ENCODE measurements at regions not wholly inside any gene's neighbourhood (a gene's known extent, or its start where the extent isn't known, plus 50 kb on each side); places are given as distances from the start of the nearest gene placed in this dataset.

- DNase-seq (ENCODE audit: low read depth in 4 of 4, low spot score in 3 of 4) = peak in 1 of 4 donors; percentile 1
Measured at GRCh38 chr4:45795135-45795534, 328.7 kb downstream of the GABRG1 start.

DNA sequence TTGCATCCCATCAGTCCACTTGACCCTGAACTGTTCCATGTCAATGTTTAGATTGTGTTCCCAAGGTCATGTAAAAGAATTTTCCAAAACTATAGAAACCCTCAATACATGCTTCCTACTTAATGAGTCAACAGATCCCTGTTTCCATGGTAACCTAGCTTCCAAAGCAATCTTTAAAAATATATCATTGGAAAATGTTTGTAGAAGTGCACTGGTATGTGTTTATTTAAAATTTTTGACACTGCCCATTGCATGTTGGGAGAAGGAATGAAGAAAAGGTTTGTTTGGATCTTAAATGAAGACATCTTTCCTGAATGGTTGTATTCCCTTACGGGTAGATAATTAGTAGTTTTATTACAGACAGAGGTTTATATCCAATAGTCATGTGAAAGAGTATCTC lies 345.3 kb downstream of the GABRG1 start:
- DNase-seq (ENCODE audit: low read depth in 4 of 4, low spot score in 3 of 4) = no peak

DNA sequence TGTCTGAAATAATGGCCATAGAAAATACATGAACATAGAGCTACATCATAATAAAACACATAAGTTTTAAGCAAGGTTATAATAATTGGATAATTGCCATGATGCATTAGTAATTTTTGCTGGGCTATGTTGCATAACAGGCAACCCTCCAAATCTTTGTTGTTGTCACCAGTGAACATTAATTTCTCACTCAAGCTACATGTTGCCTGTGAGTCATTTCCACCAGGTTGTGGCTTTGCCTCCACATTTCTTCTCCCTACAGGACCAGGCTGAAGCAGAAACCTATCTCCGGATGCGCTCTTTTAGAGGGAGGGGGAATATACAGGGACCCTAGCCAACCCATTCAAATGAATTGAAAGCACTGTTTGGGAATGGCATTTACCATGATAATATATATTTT lies 347.7 kb downstream of the GABRG1 start:
- DNase-seq (ENCODE audit: low read depth in 4 of 4, low spot score in 3 of 4) = no peak

GRCh38 chr4:45770958-45771357 lies 352.9 kb downstream of the GABRG1 start:
- no peak for DNase-seq (ENCODE audit: low read depth in 4 of 4, low spot score in 3 of 4)

DNA sequence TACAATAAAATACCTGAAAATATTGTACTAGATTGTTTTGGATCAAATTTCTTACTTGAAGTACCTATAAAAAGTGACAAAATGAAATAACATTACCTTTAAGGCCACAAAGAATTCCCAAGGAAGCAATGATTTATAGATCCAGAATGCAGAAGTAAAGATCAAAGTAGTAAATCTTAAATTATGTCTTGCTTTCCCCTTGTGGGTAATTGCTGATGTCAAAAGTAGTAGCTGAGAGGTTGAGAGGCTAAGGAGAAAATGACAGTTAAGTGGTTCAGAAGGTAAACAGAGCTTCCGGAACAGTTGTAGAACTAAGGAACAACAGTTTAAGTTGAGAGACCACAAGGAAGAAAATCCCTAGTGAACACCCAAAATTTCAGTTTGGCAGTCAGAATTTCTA lies 358.3 kb downstream of the GABRG1 start:
- no peak for DNase-seq (ENCODE audit: low read depth in 4 of 4, low spot score in 3 of 4)

DNA sequence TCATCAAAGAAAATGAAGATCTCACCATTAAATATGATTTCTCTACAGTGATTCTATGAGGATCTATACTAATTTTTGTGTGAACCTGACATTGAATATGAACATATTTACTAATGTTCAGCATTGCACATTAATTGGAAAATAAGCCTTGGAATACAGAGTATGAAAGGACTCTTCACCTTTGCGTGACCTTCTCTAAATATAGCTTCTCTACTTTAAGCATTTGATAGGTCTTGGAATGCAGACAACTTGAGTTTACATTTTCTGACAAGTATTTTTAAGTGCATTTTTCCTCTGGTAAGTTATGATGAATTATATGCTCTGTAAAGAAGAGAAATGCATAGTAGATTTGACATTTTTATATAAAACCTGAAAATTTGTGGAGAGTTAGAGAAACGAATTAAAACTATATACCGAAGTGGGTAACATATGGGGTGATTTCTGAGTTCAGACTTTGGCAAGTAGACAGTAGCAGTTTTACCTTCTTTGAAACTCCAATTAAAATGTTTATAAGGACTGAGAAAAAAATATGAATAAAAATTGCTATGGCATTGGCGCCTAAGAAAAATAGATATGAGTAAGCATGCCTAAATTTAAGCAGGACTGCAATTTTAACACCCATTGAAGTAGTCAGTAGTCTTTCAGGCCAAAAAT lies 371.9 kb downstream of the GABRG1 start:
- no peak for DNase-seq (ENCODE audit: low read depth in 4 of 4, low spot score in 3 of 4)

DNA sequence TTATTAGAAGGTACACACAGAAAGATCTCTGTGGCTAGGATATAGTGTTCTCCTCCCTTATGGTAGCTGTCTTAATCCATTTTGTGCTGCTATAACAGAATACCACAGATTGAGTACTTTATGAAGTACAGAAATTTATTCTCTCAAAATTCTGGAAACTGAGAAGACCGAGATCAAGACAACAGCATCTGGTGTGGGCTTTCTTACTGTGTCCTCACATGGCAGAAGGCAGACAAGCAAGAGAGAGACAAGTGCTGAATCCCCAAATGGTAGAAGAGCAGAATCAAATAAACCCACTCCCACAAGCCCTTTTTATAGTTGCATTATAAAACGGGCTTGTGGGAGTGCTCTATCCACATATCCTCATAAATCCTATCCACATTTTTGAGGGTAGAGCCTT lies 373.1 kb downstream of the GABRG1 start:
- no peak for DNase-seq (ENCODE audit: low read depth in 4 of 4, low spot score in 3 of 4)

- no peak for DNase-seq (ENCODE audit: low read depth in 4 of 4, low spot score in 3 of 4)
Measured at GRCh38 chr4:45745741-45746140, 378.1 kb downstream of the GABRG1 start.

DNA sequence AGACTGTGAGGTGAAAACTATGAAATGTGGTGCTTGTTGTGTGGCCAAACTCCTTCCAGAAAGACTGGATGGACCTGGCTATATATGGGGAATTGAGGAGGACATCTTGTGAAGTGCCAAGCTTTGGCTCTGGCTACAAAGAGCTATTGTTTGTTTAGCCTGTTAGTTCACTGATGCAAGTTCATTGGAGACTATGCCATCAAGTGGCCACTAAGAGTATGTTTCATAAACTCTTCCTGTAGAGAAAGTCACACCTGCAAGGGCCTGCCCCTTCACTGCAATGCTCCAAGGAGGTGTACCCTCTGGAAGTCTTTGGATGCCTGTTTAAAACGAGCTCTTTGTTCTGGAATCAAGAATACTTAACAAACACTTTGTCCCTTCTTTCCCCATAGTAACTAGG lies 382.0 kb downstream of the GABRG1 start:
- no peak for DNase-seq (ENCODE audit: low read depth in 4 of 4, low spot score in 3 of 4)

- no peak for DNase-seq (ENCODE audit: low read depth in 4 of 4, low spot score in 3 of 4)
Measured at GRCh38 chr4:45732161-45732560, 391.7 kb downstream of the GABRG1 start.

DNA sequence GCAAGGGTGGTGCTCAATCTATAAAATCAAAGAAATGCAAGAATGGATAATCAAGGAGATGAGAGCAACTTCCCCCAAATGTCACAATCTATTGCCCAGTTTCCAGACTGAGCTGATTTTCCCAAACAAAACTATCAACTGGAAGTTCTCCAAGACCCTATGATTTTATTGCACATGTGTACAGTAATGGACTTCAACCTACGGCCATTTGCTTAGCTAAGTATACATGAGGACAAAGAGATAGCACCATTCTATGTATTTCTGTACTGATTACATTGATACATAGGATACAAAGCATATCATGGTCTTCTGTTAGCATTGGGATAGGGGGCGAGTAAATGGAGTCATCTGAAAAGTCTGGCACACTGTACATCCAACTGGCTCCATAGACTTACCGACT lies 407.8 kb downstream of the GABRG1 start:
- no peak for DNase-seq (ENCODE audit: low read depth in 4 of 4, low spot score in 3 of 4)

GRCh38 chr4:45713996-45714395 lies 409.9 kb downstream of the GABRG1 start:
- no peak for DNase-seq (ENCODE audit: low read depth in 4 of 4, low spot score in 3 of 4)

- DNase-seq (ENCODE audit: low read depth in 4 of 4, low spot score in 3 of 4) = no peak
Measured at GRCh38 chr4:45701621-45702020, 422.2 kb downstream of the GABRG1 start.

DNA sequence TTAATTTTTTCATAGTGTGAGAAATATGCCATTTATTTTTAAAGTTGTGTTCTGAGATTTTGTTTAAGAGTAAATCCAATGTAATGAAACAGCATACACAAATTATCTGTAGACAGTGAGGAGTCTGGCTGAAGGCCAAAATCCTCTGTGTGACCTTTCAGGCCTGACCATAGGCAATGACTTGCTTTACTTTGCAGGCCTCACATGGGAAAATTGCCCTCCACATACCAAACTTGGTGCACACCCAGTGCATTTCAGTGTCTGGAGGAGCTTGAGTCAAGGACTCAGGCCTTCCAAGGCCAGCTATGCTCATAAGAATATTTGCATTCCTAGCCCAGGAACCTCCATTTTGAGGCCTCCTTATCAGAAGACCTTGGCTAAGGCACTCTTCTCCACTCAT lies 430.1 kb downstream of the GABRG1 start:
- no peak for DNase-seq (ENCODE audit: low read depth in 4 of 4, low spot score in 3 of 4)

DNA sequence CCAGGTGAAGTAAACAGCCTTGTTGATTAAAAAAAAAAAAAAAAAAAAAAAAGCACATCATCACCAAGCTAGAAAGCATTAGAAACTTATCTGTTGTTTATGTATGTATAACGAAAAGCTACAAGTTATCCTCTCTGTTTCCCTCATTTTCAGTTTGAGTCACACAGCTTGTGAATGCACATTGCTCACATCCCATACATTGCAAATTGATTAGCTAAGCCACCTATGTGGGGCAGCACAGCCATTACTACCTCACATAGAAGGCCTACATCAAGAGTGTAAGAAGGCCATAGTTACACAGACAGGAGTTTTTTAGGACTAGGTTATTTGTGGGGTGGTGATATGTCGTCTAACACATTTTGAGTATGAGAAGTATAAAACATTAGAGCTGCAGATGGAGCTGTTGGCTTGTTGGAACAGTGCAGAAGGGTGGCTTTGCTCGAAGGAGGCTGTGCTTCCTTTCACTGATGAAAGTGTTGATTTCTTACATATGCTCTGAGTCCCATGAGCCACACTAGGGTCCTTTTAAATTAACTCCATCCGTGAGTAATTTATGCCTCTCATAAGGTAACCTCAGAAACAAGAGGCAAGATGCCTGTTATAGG lies 431.6 kb downstream of the GABRG1 start:
- DNase-seq (ENCODE audit: low read depth in 4 of 4, low spot score in 3 of 4) = no peak

- no peak for DNase-seq (ENCODE audit: low read depth in 4 of 4, low spot score in 3 of 4)
Measured at GRCh38 chr4:45688341-45688740, 435.5 kb downstream of the GABRG1 start.

GRCh38 chr4:45679411-45679810 lies 444.4 kb downstream of the GABRG1 start:
- no peak for DNase-seq (ENCODE audit: low read depth in 4 of 4, low spot score in 3 of 4)

DNA sequence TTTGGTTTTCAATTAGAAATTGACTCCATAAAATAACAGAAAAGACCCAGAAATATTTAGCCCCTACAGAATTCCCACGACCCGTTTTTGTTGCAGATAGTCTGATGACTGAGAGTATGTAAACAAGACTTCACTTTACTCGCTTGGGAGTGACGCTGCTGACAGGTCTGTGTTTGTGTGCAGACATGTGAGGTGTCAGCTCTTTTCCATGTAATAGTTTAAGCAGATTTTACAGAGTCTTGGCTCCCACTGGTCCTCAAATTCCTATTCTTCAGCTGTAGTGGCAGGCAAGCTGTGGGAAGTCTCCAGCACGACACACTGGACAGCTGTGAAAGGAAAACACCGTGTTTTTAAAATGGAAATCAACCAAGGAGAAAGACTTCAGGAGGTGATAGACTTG lies 455.7 kb downstream of the GABRG1 start:
- no peak for DNase-seq (ENCODE audit: low read depth in 4 of 4, low spot score in 3 of 4)

DNA sequence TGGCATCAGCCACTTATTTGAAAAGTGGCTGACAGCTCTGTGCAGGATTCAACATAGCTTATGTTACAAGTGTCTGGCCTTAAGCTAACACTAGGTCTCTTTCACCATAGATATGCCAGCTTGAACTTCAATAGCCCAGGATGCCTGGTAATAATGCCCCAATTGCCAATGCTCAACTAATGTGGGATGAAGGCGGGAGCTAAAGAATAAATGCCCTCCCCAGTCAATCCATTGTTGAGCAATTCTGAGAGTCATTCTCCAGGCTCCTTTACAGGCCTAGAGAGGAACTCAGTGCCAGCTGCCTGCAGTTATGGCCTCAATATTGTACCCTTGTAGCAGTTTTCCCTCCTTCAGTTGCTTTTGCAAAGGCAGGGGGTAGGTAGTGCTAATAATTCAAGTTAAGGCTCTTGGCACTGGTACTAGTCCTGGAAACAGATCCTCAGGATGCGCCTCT lies 460.2 kb downstream of the GABRG1 start:
- no peak for DNase-seq (ENCODE audit: low read depth in 4 of 4, low spot score in 3 of 4)

GRCh38 chr4:45663003-45663402 lies 460.9 kb downstream of the GABRG1 start:
- peak in 3 of 4 donors; percentile 5 to 12 (median 7) for DNase-seq (ENCODE audit: low read depth in 4 of 4, low spot score in 3 of 4)

DNA sequence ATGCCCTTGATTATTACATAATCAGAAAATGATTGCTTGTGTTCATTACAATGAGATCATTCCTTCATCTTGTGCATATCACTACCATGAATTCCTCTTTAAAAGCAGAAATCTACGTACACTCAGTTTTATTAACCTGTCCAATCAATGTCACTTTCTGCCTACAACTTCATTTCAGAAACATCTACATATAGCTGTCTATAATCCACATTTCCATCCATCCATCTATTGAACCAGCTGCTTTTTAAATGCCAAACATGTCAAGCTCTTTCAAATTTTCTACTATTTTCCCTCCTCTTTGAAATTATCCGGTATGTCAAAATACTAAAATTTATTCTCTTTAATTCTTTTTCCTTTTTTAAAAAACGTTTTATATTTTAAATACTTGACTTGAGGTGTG lies 462.0 kb downstream of the GABRG1 start:
- DNase-seq (ENCODE audit: low read depth in 4 of 4, low spot score in 3 of 4) = no peak

GRCh38 chr4:45650545-45650944 lies 473.3 kb downstream of the GABRG1 start:
- DNase-seq (ENCODE audit: low read depth in 4 of 4, low spot score in 3 of 4) = no peak

DNA sequence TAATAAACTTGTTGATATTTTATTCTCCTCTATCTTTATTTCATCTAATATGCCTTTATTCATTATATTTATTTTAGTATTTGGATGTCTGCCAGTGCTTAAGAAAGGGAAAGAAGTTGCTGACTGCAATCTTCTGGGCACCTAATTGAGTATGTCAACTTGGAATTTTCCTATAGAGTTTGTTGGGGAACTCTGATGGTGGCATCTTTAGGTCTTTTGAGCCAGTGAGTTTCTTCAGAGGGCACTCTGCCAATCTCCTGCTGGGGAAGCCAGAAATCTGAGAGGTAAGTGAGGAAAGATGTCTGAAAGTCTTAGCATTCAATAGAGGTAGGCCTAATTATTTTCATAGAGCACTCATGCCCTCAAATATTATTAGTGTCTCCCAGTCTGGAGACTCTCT lies 475.0 kb downstream of the GABRG1 start:
- DNase-seq (ENCODE audit: low read depth in 4 of 4, low spot score in 3 of 4) = no peak
